ENCODE measurements at regions not wholly inside any gene's neighbourhood (a gene's known extent, or its start where the extent isn't known, plus 50 kb on each side); places are given as distances from the start of the nearest gene placed in this dataset.
A peak's percentile ranks its signal among the peaks of the same experiment; 100 is the strongest.

DNA sequence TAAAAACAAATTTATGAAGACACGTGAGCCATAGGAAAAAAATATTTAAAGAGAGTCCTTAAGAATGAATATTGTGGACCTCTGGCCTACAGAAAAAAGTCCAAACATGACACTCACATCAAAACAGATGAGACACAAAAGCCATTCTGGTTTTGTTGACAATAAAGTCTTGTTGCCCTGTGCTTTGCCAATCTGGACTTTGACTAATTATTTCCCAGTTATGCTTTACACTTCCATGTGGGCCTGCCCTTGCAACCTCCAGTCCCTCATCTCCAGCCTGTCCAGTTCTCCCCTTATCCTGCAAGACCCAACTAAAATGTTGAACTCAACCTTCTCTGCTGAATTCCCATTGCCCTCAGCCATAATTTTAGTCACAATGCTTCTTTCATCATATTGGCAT is 184.5 kb upstream of the SERP2 start:
- in situ Hi-C loops (cut with MboI; ENCODE audit: low sequenced_read_pairs in 4 of 4) (loop anchor here in 2 of 4 donors (25.0 kb wide), 1 partner anchor 248 kb away; no protein-coding TSS in a partner anchor), intact Hi-C loops (cut with DNase I; ENCODE audit: low total_unique reads) (no loop called here)
- no peaks in the 10 kb centered on the region for H3K9me3 ChIP-seq
- no peak overlapping the region for H3K4me3 ChIP-seq
- peaks cover 5 to 11% of the 10 kb centered on the region in 2 donors for H3K4me1 ChIP-seq
- no peaks in the 10 kb centered on the region for H3K27me3 ChIP-seq
- TF ChIP-seq, protein P1, sequence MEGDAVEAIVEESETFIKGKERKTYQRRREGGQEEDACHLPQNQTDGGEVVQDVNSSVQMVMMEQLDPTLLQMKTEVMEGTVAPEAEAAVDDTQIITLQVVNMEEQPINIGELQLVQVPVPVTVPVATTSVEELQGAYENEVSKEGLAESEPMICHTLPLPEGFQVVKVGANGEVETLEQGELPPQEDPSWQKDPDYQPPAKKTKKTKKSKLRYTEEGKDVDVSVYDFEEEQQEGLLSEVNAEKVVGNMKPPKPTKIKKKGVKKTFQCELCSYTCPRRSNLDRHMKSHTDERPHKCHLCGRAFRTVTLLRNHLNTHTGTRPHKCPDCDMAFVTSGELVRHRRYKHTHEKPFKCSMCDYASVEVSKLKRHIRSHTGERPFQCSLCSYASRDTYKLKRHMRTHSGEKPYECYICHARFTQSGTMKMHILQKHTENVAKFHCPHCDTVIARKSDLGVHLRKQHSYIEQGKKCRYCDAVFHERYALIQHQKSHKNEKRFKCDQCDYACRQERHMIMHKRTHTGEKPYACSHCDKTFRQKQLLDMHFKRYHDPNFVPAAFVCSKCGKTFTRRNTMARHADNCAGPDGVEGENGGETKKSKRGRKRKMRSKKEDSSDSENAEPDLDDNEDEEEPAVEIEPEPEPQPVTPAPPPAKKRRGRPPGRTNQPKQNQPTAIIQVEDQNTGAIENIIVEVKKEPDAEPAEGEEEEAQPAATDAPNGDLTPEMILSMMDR (IDR thresholded peaks at IDR 0.05 in 4 of 5, conservative IDR thresholded peaks at IDR 0.05 in 1 of 5) = no peak
- no peak for TF ChIP-seq POLR2A (IDR thresholded peaks at IDR 0.05)
- no peaks in the 10 kb centered on the region for H3K36me3 ChIP-seq
- no peak overlapping the region for H3K27ac ChIP-seq
- no peak for DNase-seq
- no peak for ATAC-seq

DNA sequence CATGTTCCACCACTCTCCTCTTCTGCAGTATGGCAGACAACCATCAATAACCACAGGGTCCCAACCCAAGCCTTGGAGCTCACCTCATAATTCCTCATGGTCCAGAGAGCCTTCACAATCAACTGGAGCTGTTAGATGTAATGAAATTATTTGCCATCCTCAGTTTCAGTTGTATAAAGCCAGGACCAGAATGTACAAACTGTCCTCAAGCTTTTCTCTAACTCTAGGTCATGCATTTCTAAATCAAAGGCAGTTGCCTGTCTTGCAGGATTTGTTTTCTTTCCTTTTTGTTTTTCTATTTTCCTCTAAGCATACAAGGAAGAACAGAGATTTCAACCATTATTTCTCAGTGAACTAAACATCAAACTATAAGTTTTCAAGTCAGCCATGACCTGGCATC is 182.5 kb upstream of the SERP2 start:
- TF ChIP-seq, protein P1 (IDR thresholded peaks at IDR 0.05 in 4 of 5, conservative IDR thresholded peaks at IDR 0.05 in 1 of 5) = no peak
- TF ChIP-seq POLR2A (IDR thresholded peaks at IDR 0.05) = no peak
- intact Hi-C loops (cut with DNase I; ENCODE audit: low total_unique reads) (loop anchor here (2.0 to 5.0 kb wide), 4 partner anchors 42 to 246 kb away; no protein-coding TSS in a partner anchor), in situ Hi-C loops (cut with MboI; ENCODE audit: low sequenced_read_pairs in 4 of 4) (loop anchor here (5.0 to 25.0 kb wide), 3 partner anchors 244 to 246 kb away; no protein-coding TSS in a partner anchor)
- Histone ChIP-seq H3K4me1 (peaks cover 5 to 11% of the 10 kb centered on the region in 2 donors), H3K36me3 (no peaks in the 10 kb centered on the region), H3K9me3 (no peaks in the 10 kb centered on the region), H3K27ac (peak overlapping the region; percentile 33 to 71 (median 56)), H3K27me3 (no peaks in the 10 kb centered on the region), H3K4me3 (peak overlapping the region; percentile 26 to 44 (median 32))
- peak; percentile 69 to 83 for ATAC-seq
- DNase-seq = no peak

GRCh38 chr13:44191504-44192171 is 182.0 kb upstream of the SERP2 start:
- in situ Hi-C loops (cut with MboI; ENCODE audit: low sequenced_read_pairs in 4 of 4) = loop anchor here (5.0 to 25.0 kb wide), 3 partner anchors 243 to 246 kb away; no protein-coding TSS in a partner anchor
- H3K27ac ChIP-seq = peak overlapping the region; percentile 52 to 71 (median 56)

DNA sequence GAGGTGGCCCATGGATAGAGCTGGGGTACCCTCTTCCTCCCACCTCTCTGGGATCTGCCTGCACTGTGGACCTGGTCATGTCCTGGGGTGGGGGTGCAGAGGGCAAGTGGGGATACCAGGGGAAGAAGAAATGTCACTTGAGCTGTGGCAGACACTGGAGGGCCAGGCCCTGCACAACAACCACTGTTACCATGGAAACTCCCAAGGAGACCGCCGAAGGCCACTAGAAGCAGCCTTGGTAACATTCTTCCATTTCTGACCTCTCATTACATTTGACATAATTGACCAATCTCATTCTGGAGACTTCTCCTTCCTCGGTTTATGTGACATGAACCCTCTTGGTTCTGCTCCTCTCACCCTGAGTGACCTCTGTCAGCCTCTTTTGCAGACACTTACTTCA is 179.9 kb upstream of the SERP2 start:
- no peak for DNase-seq
- no peak overlapping the region for H3K27ac ChIP-seq
- no peak for TF ChIP-seq POLR2A (IDR thresholded peaks at IDR 0.05)
- TF ChIP-seq, protein P1 (IDR thresholded peaks at IDR 0.05 in 4 of 5, conservative IDR thresholded peaks at IDR 0.05 in 1 of 5) = no peak
- no peaks in the 10 kb centered on the region for H3K36me3 ChIP-seq
- in situ Hi-C loops (cut with MboI; ENCODE audit: low sequenced_read_pairs in 4 of 4) = loop anchor here (5.0 to 25.0 kb wide), 3 partner anchors 241 to 244 kb away; no protein-coding TSS in a partner anchor
- no peaks in the 10 kb centered on the region for H3K9me3 ChIP-seq
- no peaks in the 10 kb centered on the region for H3K27me3 ChIP-seq
- peaks cover 11 to 14% of the 10 kb centered on the region in 2 donors for H3K4me1 ChIP-seq
- ATAC-seq = no peak
- no peak overlapping the region for H3K4me3 ChIP-seq
- intact Hi-C loops (cut with DNase I; ENCODE audit: low total_unique reads) = loop anchor here (5.0 kb wide), 1 partner anchor 141 kb away; no protein-coding TSS in a partner anchor

More at GRCh38 chr13:44191504-44192171, 182.0 kb upstream of the SERP2 start:
- Histone ChIP-seq H3K9me3 (no peaks in the 10 kb centered on the region), H3K36me3 (no peaks in the 10 kb centered on the region), H3K27me3 (no peaks in the 10 kb centered on the region), H3K4me3 (peak overlapping the region; percentile 26 to 44 (median 32)), H3K4me1 (peaks cover 5 to 11% of the 10 kb centered on the region in 2 donors)
- intact Hi-C loops (cut with DNase I; ENCODE audit: low total_unique reads) = loop anchor here (2.0 to 5.0 kb wide), 4 partner anchors 41 to 245 kb away; no protein-coding TSS in a partner anchor
- DNase-seq = peak; percentile 57 to 68
- ATAC-seq = peak; percentile 98 to 99
- TF ChIP-seq POLR2A (IDR thresholded peaks at IDR 0.05) = no peak
- TF ChIP-seq, protein P1 (IDR thresholded peaks at IDR 0.05 in 4 of 5, conservative IDR thresholded peaks at IDR 0.05 in 1 of 5) = peak; percentile 80 to 98 (median 89)
